Stimulated activated CD4-positive, alpha-beta T cell treated with anti-CD3 and anti-CD28 coated beads, Interleukin-4, amount 100 ng/mL, for 1 hour (primary cell): ENCODE measurements at regions not wholly inside any gene's neighbourhood (a gene's known extent, or its start where the extent isn't known, plus 50 kb on each side); places are given as distances from the start of the nearest gene placed in this dataset.

ENCODE experiments used
- DNase-seq: peaks from one replicate; pipeline ENCODE4 v3.0.0-alpha.2; 2020

- DNase-seq: no peak
Observed at GRCh38 chr9:94159069-94159939, 75.0 kb downstream of the PTPDC1 start.

GRCh38 chr9:94160594-94161501 is 76.6 kb downstream of the PTPDC1 start:
- no peak for DNase-seq

DNA sequence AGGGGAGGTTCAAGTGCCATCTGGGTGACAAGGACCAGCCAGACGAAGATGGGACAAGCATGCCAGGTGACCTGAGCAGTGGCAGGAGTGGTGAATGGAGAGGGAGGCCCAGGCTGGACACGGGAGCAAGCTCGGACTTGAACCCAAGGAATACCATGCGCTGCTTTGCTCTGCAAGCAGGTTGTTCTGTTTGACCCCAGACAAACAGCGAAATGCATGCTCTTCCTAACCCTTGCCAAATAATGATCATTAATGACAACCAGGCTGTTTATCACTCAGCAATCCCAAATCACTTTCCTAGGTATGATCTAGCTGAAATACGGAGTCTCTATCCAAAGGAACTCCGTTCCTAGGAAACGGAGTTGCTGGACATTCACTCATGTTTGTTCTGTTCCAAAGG is 77.4 kb downstream of the PTPDC1 start:
- no peak for DNase-seq

DNA sequence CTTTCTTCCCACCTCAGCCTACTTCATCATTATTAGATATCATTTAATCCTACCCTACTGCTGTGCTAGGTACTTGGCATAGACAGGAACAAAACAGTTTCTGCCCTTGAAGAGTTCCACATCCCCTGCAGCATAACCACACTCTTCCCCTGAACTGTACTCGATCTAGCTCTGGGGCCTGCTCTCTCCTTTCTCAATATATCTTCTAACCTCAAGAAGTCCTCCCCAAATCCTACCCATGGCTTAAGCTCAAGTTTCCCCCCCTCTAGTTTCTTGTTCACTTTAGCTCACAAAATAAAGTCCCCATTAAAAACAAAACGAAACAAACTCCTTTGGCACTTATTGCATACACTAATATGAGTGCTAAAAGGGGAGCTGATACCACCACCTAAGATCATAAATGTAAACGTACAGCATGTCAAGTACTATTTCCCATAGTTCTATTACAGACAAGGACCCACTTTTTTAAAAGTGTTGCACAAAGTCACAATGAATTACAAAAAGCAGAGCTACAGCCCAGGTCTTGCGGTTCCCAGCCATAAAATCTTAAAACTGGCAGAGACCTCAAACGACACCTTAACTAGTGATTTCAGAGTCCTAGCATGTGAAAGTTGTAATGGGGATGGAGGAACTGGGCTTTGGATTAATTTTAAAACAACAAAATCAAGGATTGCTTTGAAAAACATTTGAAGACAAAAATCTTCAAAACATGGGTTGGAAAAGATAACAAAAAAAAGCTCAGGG is 80.7 kb downstream of the PTPDC1 start:
- no peak for DNase-seq

GRCh38 chr9:94165592-94166235 is 81.5 kb downstream of the PTPDC1 start:
- DNase-seq: peak; percentile 94

- peak; percentile 93 for DNase-seq
Observed at GRCh38 chr9:94166236-94166975, 82.1 kb downstream of the PTPDC1 start.

DNA sequence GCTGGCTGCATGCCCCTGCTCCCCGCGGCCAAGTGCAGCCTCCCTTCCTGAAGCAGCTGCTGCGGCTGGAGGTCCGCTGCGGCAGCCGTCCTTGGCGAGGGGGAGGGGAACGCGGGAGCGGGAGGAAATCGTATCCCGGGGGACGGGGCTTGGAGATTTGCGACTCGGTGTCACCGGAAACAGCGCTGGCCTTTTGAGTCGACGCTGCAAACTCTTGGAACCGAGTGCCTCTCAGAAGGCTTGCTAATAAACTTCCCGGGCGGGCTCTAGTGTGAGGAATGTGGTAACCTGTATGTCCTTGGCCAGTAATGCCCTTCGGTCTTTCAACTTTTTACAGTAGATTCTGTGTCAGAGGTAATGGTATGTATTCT is 82.7 kb downstream of the PTPDC1 start:
- no peak for DNase-seq

- no peak for DNase-seq
Observed at GRCh38 chr9:94167376-94167890, 83.2 kb downstream of the PTPDC1 start.

- DNase-seq: no peak
Observed at GRCh38 chr9:94168203-94169000, 84.1 kb downstream of the PTPDC1 start.

DNA sequence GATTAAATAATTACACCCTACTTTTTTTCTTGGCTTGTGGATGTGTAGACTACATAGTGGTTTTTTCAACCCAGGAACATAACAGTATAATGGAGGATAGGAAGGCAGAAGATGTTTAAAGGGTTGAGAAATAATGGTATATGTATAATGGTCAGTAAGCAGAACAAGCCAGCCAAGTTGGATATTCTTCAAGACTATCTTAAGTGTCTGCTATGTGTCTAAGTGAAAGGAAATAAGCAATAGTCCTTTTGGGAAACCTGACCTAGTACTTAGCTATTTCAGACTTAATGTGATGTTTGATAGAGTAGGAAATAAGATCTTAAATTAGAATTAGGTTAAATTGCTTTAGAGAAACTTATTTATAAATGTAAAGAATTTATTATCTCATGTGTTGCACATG is 85.7 kb downstream of the PTPDC1 start:
- DNase-seq: no peak

DNA sequence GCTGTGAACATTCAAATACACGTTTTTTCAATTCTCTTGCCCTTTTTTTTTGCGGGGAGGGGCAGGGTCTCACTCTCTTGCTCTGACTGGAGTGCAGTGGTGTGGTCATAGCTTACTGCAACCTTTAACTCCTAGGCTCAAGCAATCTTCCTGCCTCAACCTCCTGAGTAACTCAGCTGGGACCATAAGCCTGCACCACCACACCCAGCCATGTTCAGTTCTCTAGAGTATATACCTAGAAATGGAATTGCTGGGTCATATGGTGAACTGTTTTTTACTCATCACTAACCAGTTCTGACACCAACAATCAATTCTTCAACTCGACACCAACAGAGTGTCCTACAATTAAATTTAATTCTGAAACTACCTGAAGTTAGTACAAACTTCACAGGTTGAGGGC is 85.5 kb upstream of the ZNF169 start:
- no peak for DNase-seq

- no peak for DNase-seq
Observed at GRCh38 chr9:94174164-94174563, 84.9 kb upstream of the ZNF169 start.

- no peak for DNase-seq
Observed at GRCh38 chr9:94175669-94176068, 83.4 kb upstream of the ZNF169 start.

DNA sequence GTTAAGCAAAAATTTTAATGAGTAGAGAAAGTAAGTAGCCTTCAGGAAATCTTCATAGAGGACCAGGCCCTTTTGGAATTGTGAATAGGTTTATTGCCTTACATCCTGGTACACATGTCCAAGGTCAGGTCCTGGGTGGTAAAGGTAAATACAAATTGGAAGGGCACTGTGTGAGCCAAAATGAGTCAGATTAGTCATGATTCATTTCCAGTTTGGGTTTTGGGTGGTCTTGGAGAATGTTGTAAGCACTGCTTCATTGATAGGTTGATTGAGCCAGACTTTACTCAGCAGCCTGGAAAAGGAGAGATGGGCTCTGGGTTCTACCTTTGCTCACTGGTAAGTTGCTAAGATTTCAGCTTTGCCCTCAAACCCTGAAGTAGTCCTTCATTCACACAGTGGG is 82.5 kb upstream of the ZNF169 start:
- no peak for DNase-seq

DNA sequence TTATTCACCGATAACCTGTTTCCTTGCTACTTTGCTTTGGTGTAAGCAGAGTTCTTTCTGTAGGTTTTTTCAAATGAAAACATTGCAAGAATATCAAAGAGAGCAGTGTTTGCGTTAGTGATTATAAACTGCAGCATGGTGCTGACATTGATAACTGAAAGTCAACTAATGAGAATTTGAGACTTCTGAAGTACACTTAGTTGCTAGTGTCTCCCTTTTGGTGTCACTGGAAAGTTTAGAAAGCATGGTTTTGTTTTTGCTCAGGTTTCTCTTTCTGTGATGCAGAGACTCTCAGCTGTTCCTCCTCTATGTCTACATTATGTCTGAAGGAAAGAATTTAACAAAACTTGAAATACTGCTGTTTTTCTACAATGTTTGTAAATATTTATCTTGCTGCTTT is 80.2 kb upstream of the ZNF169 start:
- DNase-seq: no peak

DNA sequence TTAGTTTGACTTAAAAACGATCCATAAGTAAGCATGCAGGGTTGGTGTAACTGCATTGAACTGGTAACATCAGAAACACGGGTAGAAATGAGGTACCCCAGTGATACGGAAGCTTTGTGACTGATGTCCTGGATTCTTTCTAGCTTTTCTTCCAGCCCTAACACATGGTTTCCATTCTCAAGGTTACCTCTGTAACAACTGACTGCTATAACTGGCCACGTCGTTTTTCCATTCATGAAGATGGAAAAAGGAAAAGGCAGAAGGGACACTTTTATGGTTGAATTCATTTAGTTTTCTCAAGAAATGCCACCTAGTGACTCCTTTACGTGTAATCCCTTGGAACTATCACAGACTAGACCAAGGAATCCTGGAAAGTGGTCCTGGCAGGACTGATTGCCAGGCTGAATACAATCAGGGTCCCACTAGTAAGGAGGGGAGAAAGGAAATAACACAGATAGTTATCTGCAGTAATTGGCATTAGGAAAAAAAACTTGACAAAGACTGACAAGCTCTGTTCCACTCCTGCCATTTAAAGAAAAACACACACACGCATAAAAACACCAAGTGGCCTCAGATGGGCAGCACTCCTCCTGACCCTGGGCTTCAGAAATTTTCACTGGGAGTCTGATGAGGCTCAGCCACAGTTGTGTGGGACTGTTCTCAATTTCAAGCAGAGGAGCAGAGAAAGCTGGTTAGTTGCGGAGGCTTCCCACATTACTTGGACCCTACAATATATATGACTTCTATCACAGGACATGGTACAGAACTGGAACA is 77.5 kb upstream of the ZNF169 start:
- no peak for DNase-seq

- no peak for DNase-seq
Observed at GRCh38 chr9:94182532-94182931, 76.6 kb upstream of the ZNF169 start.

DNA sequence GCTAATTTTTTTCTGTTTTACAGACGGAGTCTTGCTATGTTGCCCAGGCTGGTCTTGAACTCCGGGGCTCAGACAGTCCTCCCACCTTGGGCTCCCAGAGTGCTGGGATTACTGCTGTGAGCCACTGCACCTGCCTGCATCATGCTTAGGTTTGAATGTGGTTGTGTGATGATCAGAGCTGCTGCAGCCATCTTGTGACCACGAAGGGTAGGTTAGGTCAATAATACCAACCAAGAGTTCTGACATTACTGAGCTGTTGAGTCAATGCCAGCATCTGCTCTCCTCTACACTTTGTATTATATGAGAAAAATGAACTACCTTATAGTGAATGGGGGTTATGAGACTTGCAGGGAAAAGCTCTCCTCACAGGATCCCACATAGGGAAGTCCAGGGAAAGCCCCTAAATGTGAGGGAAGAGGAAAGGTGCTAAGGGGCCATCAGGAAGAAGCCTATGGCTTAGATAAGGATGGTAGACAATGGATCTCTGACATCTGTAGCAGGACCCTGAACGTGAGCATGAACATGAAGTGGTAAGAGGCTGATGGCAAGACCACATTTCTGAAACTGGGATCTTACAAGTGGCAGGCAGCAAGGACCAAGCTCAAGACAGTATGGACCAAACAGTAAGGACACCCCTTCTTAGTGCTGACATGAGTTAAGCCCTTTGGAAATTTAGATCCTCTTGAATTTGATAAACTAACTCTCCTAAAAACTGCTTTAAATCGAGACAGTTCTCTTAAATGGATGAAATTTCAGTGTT is 75.7 kb upstream of the ZNF169 start:
- DNase-seq: no peak

GRCh38 chr9:94188246-94188645 is 70.9 kb upstream of the ZNF169 start:
- no peak for DNase-seq
